CD4-positive, alpha-beta T cell treated with Interleukin-17A for 4 hours (primary cell): ENCODE measurements at regions not wholly inside any gene's neighbourhood (a gene's known extent, or its start where the extent isn't known, plus 50 kb on each side); places are given as distances from the start of the nearest gene placed in this dataset.

Experiments
- DNase-seq: peaks from one replicate; pipeline ENCODE4 v3.0.0-alpha.2; 2020; ENCODE audit warnings: mixed read lengths

DNA sequence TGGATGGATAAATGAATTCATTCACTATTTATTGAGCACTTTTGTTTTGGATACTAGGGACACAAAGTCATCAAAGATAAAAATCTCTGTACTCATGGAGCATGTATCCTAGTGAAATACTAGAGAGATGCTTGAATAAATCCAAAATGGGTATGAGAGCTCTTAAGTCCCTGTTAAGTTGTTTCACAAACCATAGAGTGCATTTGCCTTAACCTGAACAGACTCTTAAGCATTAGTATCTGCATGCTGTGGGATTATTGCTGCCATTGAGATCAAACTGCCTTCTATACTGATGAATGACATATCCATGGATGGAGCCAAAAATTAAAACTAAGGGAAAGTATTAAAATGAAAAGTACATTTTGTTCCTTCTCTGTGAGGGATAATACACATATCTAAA is 206.5 kb upstream of the KRR1 start:
- DNase-seq: no peak

DNA sequence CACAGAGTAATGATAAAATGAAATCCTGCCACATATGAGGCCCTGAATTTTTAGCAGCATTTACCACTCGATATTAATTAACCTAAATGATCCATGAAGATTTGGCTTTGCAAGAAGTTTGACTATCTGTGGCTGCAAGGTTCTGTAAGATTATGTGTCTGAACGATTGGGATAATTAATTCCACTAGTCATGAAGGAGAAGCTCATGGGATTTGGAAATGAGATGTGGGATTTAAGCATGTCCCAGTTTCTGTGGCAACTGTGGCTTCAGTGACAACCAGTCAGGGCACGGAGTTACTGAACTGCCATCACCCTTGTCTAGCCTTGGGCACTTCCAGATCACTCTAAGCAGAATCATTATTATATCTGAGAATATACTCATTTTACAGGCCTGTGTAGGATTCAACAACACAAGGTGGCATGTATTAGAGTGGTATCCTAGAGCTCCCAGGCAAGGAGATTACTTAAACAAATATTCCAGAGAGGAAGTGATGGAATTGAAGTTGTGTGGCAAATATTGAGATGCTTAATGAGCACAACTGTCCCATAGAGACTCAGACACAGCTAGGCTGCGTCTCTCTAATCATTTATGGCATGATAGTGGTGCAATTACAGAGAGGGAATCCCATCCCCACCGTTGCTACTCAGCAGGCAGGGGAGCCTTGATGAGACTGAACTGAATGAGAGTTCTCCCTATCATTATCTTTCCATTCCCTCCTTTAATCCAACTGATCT is 205.0 kb upstream of the KRR1 start:
- no peak for DNase-seq

DNA sequence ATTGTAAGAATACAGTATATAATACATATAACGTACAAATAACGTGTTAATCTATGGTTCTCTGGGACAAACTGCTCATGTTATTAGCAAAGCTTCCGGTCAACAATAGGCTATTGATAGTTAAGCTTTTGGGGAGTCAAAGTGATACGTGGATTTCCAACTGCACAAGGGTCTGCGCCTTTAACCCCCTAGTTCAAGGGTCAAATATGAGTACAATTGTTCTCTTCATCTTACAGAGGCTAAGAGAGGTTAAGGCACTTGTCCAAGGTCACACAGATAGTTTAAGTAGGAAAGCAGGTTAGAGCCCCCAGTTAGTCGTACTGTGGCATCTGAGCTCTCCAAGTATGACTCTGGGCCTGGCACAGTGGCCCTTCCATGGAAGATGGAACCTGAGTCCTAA is 204.3 kb upstream of the KRR1 start:
- no peak for DNase-seq

DNA sequence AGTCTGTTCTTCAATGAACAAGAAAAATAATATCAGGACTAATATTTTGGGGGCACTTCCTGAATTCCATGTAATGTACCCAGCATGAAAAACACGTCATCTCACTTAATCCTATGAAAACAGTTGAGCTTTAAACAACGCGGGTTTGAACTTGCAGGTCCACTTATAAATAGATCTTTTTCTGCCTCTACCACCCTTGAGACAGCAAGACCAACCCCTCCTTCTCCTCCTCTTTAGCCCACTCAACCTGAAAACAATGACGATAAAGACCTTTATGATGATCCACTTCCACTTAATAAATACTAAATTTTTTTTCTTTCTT is 203.9 kb upstream of the KRR1 start:
- DNase-seq: no peak

DNA sequence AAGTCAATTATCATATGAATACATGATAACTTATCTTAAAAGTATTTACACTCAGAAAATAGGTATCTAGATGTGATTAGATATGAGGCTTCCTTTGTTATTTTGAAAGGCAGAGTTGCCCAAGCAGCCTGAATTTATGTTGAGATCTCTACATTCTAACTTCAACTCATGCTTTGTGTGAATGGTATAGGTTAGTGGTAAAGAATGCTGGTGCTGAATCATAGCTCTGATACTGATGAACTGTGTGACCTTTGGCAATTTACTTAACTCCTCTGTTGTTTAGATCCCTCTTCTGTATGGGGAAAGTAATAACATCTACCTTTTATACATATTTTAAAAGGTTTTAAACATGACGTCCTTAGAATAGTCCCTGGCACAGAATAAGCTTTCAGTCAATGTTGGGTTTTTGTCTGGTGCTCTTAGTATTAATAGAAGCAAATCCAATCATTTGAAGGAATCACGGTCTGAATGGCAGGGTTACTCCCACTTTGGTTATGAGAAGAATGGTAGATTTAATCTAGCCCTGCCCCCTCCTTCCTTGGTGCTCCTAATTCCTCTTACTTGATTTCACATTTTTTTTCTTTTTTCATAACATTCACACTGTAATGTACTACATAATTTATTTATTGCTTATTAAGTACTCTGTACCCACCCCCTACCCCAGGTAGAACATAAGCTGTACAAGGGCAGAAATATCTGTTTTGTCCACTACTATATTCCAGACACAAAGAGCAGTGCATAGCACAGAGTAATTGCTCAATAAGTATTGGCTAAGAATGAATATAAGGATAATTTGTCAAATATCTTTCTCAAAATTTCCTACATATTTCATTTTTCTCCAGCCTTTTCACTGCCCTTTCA is 203.3 kb upstream of the KRR1 start:
- DNase-seq: no peak

DNA sequence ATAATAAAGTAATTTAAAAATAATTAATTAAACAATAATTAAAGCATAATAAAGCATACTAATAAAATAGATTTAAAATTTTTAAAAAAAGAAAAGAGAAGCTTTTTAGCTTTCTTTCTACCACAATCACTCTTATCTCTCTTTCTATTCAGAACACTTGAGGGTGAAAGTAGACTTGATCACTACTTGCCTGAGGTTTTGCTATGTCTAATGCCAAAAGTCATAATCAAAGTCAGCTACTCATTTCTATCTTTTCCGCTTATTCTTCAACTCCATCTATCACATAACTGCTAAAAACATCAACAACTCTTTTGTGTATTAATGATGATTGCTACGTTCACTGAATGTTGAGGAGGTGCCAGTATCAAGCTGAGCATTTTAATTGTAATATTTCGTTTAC is 202.0 kb upstream of the KRR1 start:
- no peak for DNase-seq

DNA sequence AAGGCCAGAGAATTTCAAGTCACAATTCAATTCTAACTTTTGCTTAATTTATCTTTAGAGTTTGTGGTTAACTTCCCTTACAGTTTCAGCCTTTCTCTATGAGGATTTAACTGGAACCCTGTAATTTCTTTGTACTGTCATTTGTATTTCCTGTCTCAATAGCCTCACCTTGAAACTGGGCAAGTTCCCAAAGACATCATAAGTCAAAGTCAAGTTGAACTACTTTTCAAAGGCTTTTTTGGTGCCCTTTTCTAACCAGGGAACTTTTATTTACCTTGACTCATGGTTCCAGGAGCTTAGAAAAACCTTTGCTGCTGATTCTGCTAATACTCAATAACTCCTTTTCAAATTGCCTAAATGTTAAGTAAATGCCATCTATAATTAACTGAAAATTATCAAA is 200.8 kb upstream of the KRR1 start:
- no peak for DNase-seq

DNA sequence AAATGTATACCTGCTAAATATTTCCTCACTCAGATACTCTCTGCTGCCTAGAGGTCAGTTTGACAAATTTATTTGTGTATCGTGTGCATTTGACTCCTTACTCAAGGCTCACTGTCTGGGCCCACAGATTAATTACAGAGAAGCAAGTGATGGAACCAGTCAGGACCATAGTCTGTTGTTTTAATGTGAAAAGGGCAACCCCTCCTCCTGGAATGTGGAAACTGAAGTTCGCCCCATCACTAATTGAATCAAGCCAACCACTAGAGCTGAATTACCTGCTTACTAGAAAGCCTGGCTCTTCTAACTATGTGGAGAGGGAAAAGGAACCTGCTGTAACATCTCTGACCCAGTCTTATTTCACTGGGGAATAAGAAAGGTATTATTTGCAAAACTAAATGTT is 199.9 kb upstream of the KRR1 start:
- no peak for DNase-seq

DNA sequence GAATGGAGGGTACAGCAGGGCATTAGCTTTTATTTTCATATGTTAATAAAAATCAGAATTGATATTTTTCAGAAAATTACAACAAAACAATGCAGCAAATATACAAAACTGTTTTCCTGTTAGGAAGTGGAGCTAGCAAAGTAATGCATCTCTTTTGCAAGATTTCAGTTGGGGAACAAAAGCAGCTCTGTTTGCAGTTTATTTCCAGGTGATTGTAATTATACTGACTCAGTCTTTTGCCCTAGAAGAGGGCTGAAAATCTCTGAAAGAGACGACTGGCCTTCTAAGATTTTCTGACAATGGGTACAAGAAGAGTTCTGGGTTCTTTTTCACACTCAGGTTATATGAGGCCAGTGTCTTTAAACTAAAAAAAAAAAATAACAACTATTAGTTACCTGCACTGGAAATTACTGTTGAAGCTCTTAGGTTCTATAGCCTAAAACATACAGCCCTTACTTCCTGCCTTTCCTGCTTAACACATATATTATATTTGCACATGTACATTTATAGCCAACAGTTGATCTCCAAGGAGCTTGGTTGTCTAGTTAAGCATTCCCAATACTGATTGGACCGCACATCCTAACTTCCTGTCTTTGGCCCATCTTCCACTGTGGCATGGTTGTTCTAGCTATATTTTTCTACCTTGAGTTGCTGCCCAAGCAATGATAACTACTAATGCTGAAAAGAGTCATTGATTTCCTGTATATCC is 199.1 kb upstream of the KRR1 start:
- DNase-seq: no peak

DNA sequence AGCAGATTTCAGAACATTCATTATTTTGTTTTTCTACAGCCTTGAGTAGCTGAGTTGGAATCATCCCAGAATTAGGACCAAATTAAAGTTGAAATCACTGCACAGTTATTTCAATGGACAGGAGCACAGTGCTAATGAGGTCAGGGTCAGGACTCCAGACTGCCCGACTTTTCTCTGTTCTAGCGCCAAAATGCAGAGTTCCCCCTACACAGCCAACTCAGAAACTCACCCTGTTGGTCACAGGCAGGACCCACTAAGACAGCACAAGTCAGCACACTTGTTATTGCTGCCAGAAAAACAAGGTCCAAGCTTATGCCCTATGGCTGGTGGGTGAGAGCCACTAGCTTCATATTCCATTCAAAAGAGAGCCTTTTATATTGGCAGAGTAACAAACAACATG is 198.1 kb upstream of the KRR1 start:
- no peak for DNase-seq

DNA sequence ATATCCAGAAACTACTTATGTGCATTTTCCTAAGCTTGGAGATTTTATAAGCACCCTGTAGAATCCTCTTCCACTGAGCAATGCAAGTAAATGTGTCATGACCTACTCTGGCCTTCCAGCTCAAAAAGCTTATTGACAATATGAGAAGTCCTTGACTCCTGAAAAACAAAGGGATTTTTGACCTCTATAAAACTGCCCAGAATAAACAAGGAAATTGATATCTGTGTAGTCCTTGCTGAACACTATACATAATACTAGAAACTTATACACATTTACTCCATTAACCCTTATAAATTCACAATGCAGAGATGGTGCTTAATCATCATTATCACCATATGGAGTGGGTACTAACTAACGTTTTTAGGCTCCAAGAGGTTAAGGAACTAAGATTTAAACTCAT is 197.4 kb upstream of the KRR1 start:
- no peak for DNase-seq

DNA sequence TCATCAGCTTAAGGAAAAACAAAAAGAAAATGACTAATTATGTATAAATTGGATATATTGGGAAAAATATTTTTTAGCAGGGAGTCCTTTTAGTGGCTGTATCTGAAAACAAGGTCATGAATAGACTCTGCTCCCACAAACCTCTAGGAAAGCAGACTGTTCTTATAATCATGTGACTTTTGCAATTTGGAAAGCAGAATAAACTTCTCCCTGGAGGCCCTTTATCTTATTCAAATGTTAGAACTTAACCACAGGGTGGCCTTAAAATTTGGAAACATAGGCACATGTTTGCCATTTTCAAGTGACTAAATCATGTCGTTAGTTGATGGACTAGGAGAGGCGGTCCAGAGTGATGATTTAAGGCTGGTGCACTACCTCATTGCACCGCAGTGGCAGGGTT is 196.6 kb upstream of the KRR1 start:
- no peak for DNase-seq

DNA sequence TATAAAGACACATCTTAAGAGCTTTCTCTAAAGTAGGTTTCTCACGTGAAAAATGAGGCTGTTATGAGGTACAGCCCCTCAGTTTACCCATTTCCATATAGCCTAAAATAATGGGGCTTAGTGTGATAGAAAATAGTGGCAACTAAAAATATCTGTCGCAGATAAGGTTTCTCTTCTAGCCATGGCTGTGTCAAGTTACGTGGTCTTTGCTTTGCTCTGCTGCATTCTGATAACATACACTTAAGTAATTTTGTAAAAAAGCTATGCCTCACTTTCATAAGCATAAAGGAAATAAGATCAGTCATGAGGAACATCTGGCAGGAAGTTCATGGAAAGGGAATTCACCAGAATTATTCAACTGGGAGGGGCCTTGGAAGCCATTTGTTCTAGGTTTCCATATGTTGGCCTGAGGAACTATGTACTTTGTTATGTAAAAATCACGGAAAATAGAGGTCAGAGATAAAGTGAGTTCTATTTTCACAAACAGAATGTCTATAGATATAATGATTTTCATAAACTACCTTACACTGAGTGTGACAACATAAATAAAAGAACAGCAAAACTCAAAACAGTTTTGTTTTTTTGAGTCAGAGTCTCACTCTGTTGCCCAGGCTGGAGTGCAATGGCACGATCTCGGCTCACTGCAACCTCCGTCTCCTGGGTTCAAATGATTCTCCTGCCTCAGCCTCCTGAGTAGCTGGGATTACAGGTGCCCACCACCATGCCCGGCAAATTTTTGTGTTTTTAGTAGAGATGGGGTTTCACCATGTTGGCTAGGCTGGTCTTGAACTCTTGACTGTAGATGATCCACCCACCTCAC is 195.6 kb upstream of the KRR1 start:
- no peak for DNase-seq

DNA sequence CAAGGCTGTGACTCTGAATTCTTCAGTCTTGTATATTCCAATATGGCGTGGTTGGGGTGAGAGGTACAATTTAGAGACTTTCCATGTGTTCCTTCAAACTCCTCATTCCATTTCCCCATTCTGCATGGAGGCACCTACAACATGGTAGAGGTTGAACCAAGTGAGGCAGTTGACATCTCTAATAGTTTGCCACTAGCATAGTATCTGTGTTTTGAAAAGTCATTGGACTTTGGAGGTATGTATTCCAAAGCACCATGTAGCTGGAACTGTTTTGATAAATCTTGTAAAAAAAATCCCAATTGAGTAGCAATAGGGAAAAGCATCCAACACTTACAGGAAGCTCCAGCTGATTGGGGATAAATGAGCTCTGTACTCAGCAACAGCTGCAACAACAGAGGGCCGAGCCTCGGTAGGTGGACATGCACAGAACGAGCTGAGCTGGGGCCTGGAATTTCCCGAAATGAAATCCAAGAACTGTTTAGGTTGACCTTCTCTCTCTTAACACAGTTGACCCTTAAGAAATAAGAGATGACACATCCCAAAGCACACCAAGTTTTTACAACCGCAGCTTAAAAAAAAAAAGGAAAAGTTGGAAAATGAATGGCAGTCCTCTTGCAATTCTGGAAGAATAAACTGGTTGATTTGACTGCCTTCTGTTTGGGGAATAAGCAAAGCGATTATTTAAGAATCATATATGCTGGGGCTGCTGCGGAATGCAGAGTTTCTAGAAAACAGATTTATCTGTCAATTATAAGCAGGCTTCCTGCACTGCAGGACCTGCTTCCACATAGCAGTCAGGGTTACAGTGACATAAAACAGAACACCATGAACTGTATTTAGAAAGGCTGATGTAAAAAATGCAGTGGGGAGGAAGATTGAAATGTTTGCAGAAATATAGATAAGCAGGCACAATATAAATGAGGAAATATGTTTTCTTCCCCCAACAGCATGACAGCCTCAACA is 194.6 kb upstream of the KRR1 start:
- DNase-seq: no peak

DNA sequence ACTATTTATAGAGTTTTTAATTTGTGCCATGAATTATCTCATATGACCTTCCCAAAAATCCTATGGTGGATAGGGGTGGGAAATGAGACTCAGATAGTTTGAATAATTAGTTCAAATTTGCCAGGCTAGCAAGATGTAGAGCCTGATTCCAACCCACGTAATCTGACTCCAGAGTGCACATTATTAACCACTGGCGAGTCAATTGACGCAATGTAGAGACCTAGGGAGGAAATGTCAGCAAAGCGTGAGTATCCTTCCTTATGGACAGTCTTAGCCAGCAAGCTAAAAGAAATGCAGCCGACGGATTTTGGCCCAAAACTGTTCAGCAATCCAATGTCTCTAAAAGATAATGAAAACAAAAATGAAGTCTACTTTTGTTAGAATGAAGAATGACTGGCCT is 193.3 kb upstream of the KRR1 start:
- DNase-seq: no peak

DNA sequence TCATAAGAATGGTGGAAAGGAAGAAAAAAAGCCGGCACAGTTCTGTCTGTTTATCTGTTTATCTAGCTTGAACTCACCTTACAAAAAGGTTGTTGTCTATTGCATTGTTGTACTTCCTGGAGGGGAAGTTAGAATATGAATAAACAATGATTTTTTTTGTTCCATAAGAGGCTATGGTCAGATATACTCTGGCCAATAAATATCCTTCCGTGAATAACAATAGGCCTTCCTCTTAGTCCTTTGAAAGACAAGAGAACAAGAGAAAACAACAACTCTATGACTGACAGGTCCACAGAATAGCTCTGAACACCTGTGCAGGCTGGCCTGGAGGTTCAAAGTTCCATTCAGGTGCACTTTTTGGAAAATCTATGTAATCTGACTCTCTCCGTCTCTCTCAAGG is 192.8 kb upstream of the KRR1 start:
- no peak for DNase-seq

DNA sequence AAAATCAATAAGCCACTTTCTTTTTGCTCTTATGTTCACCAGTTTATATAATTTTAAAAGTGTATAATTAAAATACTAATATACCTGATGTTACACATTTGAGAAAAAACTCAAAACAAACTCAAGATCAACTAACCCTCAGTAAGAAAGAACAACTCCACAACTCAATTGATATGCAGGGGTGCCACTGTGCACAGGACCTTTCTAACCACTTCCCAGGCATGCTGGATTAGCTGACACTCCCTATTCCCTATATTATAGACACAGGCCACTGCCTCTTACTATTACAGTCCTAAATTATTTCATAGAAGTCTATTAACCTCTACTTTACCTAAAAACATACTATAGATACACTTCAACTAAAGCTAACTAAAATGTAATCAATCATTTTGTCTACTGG is 191.7 kb upstream of the KRR1 start:
- DNase-seq: no peak

DNA sequence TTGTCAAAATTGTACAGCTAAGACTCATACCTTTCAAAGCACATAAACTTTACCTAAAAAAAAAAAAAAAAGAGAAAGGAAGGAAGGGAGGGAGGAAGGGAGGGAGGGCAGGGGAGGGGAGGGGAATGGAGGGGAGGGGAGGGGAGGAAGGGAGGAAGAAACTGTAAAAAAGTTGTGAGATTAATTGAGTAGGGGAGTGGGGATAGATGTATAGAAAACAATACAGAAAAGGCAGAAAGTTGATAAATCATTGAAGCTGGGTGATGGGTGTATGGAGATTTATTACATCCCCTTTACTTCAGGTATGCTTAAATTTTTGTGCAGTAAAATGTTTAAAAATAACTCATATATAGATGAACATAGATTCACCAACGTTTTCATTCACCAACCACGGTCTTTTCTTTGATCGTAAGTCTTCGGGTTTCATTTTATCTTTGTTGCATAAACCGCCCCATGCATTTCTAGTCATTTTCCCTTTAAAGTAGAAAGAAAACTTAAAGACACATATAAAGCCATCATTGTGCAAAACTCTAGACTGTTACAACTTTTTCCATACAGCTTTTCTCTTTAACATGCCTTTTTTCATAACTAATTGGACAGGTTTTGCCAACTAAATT is 191.2 kb upstream of the KRR1 start:
- DNase-seq: peak; percentile 36

DNA sequence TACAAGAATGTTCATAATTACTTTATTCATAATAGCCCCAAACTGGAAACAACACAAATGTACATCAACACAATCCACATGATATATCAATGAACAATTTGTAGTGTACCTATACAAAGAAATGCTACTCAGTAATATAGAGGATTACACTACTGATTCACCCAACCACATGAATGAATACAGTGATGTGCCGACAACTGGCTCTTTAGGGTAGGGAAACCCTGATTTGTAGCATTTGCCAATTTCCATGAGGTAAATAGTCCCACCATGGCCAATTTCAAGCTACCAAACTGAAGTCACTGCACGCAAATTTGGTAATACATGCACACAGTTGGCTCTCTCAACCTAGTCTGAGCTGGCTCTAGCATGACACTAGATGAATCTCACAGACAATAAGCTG is 190.4 kb upstream of the KRR1 start:
- DNase-seq: no peak

DNA sequence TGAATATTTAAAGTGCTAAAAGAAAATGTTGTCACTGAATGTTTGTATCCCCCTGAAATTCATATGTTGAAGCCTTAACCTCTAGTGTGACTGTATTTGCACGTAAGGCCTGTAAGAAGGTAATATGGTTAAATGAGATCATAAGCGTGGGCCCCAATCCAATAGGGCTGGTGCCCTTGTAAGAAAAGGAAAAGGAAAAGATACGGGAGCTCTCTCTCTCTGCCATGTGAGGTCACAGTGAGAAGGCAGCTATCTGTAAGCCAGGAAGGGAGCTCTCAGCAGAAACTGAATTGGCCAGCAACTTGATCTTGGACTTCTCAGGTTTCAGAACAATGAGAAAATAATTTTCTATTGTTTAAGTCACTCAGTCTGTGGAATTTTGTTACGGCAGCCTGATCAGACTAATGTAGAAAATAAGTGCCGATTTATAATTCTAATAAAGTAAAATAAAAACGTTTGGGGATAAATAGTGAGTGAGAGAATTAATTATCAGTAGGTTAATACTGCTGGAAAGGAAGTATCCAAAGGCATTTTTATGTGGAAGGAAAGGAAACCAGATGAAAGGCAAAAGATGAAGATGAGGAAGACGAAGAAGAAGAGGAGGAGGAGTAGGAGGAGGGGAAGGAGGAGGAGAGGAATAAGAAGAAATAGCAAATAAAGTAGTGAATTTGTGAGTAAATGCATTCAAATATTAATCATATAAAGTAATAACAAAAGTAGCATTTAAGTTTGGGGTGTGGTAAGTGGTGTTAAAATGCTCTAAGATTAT is 188.5 kb upstream of the KRR1 start:
- DNase-seq: no peak

DNA sequence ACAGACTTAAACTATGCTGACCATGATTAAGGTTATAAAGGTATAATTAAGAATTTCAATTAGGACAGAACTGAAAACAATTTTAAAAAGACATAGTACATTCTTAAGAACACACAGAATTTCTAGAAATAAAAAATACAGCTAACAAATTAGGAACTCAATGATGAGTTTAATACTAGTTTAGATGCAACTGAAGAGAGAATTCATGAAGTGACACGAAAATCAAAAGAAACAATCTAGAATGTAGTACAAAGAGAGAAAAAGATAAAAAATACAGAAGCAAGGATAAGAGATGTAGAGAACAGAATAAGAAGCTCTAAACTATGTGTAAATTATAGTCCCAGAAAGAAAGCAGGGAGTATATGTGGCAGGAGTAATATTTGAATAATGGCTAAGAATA is 187.8 kb upstream of the KRR1 start:
- DNase-seq: no peak
